Myocyte (in vitro differentiated cells): ENCODE measurements at regions not wholly inside any gene's neighbourhood (a gene's known extent, or its start where the extent isn't known, plus 50 kb on each side); places are given as distances from the start of the nearest gene placed in this dataset.

Source experiments
- DNase-seq: peaks from one replicate; pipeline ENCODE4 v3.0.0-alpha.2; 2012; ENCODE audit warnings: low read depth

GRCh38 chr1:187417520-187417919 is 588.8 kb downstream of the PLA2G4A start:
- DNase-seq: no peak

GRCh38 chr1:187433598-187433997 is 604.8 kb downstream of the PLA2G4A start:
- no peak for DNase-seq

- no peak for DNase-seq
Observed at GRCh38 chr1:187442603-187443002, 613.9 kb downstream of the PLA2G4A start.

- no peak for DNase-seq
Observed at GRCh38 chr1:187443939-187444338, 615.2 kb downstream of the PLA2G4A start.

- no peak for DNase-seq
Observed at GRCh38 chr1:187445066-187445465, 616.3 kb downstream of the PLA2G4A start.

GRCh38 chr1:187451238-187451637 is 622.5 kb downstream of the PLA2G4A start:
- DNase-seq: no peak

GRCh38 chr1:187454010-187454409 is 625.3 kb downstream of the PLA2G4A start:
- DNase-seq: no peak

GRCh38 chr1:187456446-187456845 is 627.7 kb downstream of the PLA2G4A start:
- no peak for DNase-seq

GRCh38 chr1:187460093-187460492 is 631.3 kb downstream of the PLA2G4A start:
- no peak for DNase-seq

- DNase-seq: no peak
Observed at GRCh38 chr1:187464320-187464719, 635.6 kb downstream of the PLA2G4A start.

GRCh38 chr1:187465441-187465840 is 636.7 kb downstream of the PLA2G4A start:
- DNase-seq: no peak

GRCh38 chr1:187469836-187470235 is 641.1 kb downstream of the PLA2G4A start:
- no peak for DNase-seq

- DNase-seq: peak; percentile 8
Observed at GRCh38 chr1:187471555-187471954, 642.8 kb downstream of the PLA2G4A start.

GRCh38 chr1:187474336-187474735 is 645.6 kb downstream of the PLA2G4A start:
- no peak for DNase-seq

- peak; percentile 40 for DNase-seq
Observed at GRCh38 chr1:187476671-187477070, 647.9 kb downstream of the PLA2G4A start.

- peak; percentile 19 for DNase-seq
Observed at GRCh38 chr1:187477103-187477502, 648.4 kb downstream of the PLA2G4A start.

- no peak for DNase-seq
Observed at GRCh38 chr1:187477535-187477934, 648.8 kb downstream of the PLA2G4A start.

- no peak for DNase-seq
Observed at GRCh38 chr1:187481581-187482148, 652.9 kb downstream of the PLA2G4A start.

GRCh38 chr1:187490266-187490665 is 661.5 kb downstream of the PLA2G4A start:
- no peak for DNase-seq

GRCh38 chr1:187491082-187491720 is 662.5 kb downstream of the PLA2G4A start:
- DNase-seq: no peak

GRCh38 chr1:187498028-187498427 is 669.3 kb downstream of the PLA2G4A start:
- DNase-seq: no peak

GRCh38 chr1:187504779-187505178 is 676.0 kb downstream of the PLA2G4A start:
- DNase-seq: no peak

GRCh38 chr1:187509091-187509490 is 680.3 kb downstream of the PLA2G4A start:
- DNase-seq: peak; percentile 21
